Activated CD8-positive, alpha-beta memory T cell treated with anti-CD3 and anti-CD28 coated beads for 36 hours (primary cell): ENCODE measurements at regions not wholly inside any gene's neighbourhood (a gene's known extent, or its start where the extent isn't known, plus 50 kb on each side); places are given as distances from the start of the nearest gene placed in this dataset.
"Not testable (repeated sequence)": the region's sequence is repeated elsewhere in the genome, so short reads cannot be mapped to it uniquely, and the experiment has no call there.

Source experiments
- CTCF ChIA-PET: fragments of 350-600 bp; sonication (Branson Sonifier 250); formaldehyde crosslinking; loops from one replicate; lab custom pipeline; 2021; ENCODE audit warnings: antibody characterized with exemption; lab: Charles Lee
- POLR2A ChIA-PET: fragments of 350-600 bp; sonication (Branson Sonifier 250); formaldehyde crosslinking; loops from one replicate; lab custom pipeline; 2021; ENCODE audit warnings: antibody characterized with exemption; lab: Charles Lee

- CTCF ChIA-PET, result no interaction called here
- POLR2A ChIA-PET, result no interaction called here
Measured at GRCh38 chr18:22822024-22822423, 111.1 kb upstream of the RBBP8 start.

GRCh38 chr18:22822841-22823508 is 110.2 kb upstream of the RBBP8 start:
- ChIA-PET POLR2A (no interaction called here), CTCF (no interaction called here)

GRCh38 chr18:22826726-22827125 is 106.4 kb upstream of the RBBP8 start:
- ChIA-PET POLR2A (no interaction called here), CTCF (no interaction called here)

GRCh38 chr18:22827216-22827615 is 105.9 kb upstream of the RBBP8 start:
- ChIA-PET POLR2A (no interaction called here), CTCF (no interaction called here)

- ChIA-PET POLR2A (no interaction called here), CTCF (no interaction called here)
Measured at GRCh38 chr18:22827741-22828140, 105.4 kb upstream of the RBBP8 start.

GRCh38 chr18:22828171-22828570 is 105.0 kb upstream of the RBBP8 start:
- ChIA-PET POLR2A (no interaction called here), CTCF (no interaction called here)

- CTCF ChIA-PET, POLR2A ChIA-PET: not testable (repeated sequence)
Measured at GRCh38 chr18:22828583-22828982, 104.5 kb upstream of the RBBP8 start.

GRCh38 chr18:22829781-22830180 is 103.3 kb upstream of the RBBP8 start:
- POLR2A ChIA-PET, result no interaction called here

GRCh38 chr18:22830511-22830910 is 102.6 kb upstream of the RBBP8 start:
- CTCF ChIA-PET, result no interaction called here
- POLR2A ChIA-PET, result no interaction called here

More at GRCh38 chr18:22829781-22830180, 103.3 kb upstream of the RBBP8 start:
- CTCF ChIA-PET, result no interaction called here

GRCh38 chr18:22831441-22831904 is 101.7 kb upstream of the RBBP8 start:
- POLR2A ChIA-PET, result no interaction called here
- CTCF ChIA-PET, result no interaction called here

GRCh38 chr18:22836932-22837331 is 96.2 kb upstream of the RBBP8 start:
- POLR2A ChIA-PET, result no interaction called here
- CTCF ChIA-PET, result no interaction called here

GRCh38 chr18:22838221-22838620 is 94.9 kb upstream of the RBBP8 start:
- ChIA-PET POLR2A (no interaction called here), CTCF (interaction anchor here (0.6 kb wide), 1 partner anchor 61 kb away, joined by 3 read pairs; no protein-coding TSS in a partner anchor)

- CTCF ChIA-PET, result no interaction called here
- POLR2A ChIA-PET, result no interaction called here
Measured at GRCh38 chr18:22838639-22839277, 94.4 kb upstream of the RBBP8 start.

- ChIA-PET POLR2A (interaction anchor here (0.5 kb wide), 1 partner anchor 1182 kb away, joined by 4 read pairs; no protein-coding TSS in a partner anchor), CTCF (no interaction called here)
Measured at GRCh38 chr18:22839340-22839821, 93.7 kb upstream of the RBBP8 start.

- ChIA-PET CTCF (no interaction called here), POLR2A (no interaction called here)
Measured at GRCh38 chr18:22840606-22841144, 92.5 kb upstream of the RBBP8 start.

- POLR2A ChIA-PET, result no interaction called here
- CTCF ChIA-PET, result no interaction called here
Measured at GRCh38 chr18:22841840-22842239, 91.3 kb upstream of the RBBP8 start.

- POLR2A ChIA-PET, result no interaction called here
- CTCF ChIA-PET, result no interaction called here
Measured at GRCh38 chr18:22844190-22844589, 88.9 kb upstream of the RBBP8 start.

- POLR2A ChIA-PET, result no interaction called here
- CTCF ChIA-PET, result no interaction called here
Measured at GRCh38 chr18:22844628-22845027, 88.5 kb upstream of the RBBP8 start.

GRCh38 chr18:22846088-22846683 is 86.9 kb upstream of the RBBP8 start:
- ChIA-PET POLR2A (no interaction called here), CTCF (no interaction called here)

GRCh38 chr18:22846697-22847096 is 86.4 kb upstream of the RBBP8 start:
- POLR2A ChIA-PET, result no interaction called here
- CTCF ChIA-PET, result no interaction called here
